Neural cell (in vitro differentiated cells): ENCODE measurements at regions not wholly inside any gene's neighbourhood (a gene's known extent, or its start where the extent isn't known, plus 50 kb on each side); places are given as distances from the start of the nearest gene placed in this dataset.

Source experiments
- H2AFZ ChIP-seq: fragments of 200-600, 300-800 bp; sonication (generic), shearing (Covaris generic); 2 replicates; pipeline ENCODE4 v1.6.0; 2014; ENCODE audit warnings: low read depth, mild to moderate bottlenecking, antibody characterized with exemption, low read length, moderate library complexity
- H3F3A ChIP-seq: fragments of 200-600 bp; shearing (Covaris generic); 2 replicates; pipeline ENCODE4 v1.6.1; 2016; ENCODE audit warnings: mild to moderate bottlenecking, moderate library complexity, mixed read lengths, antibody characterized with exemption, low read length; ENCODE audit not compliant: insufficient read depth, poor library complexity, severe bottlenecking
- H3K27ac ChIP-seq: fragments of 200-600, 300-800 bp; sonication (generic), shearing (Covaris generic); 2 replicates; pipeline ENCODE4 v1.5.1; 2014; ENCODE audit warnings: mild to moderate bottlenecking, low read length, moderate library complexity
- H3K27me3 ChIP-seq: fragments of 300-800, 200-600 bp; sonication (generic), shearing (Covaris generic); 2 replicates; pipeline ENCODE4 v1.6.0; 2014; ENCODE audit warnings: mild to moderate bottlenecking, low read depth, low read length, moderate library complexity; ENCODE audit not compliant: insufficient read depth
- H3K36me3 ChIP-seq: fragments of 300-800, 200-600 bp; sonication (generic), shearing (Covaris generic); 2 replicates; pipeline ENCODE4 v1.5.1; 2014; ENCODE audit warnings: mild to moderate bottlenecking, antibody characterized with exemption, low read length, moderate library complexity; ENCODE audit not compliant: insufficient read depth
- H3K4me2 ChIP-seq: fragments of 300-800, 200-600 bp; sonication (generic), shearing (Covaris generic); 2 replicates; pipeline ENCODE4 v1.6.0; 2014; ENCODE audit warnings: mild to moderate bottlenecking, low read length
- H3K4me3 ChIP-seq: fragments of 300-800, 200-600 bp; sonication (generic), shearing (Covaris generic); 2 replicates; pipeline ENCODE4 v1.5.1; 2014; ENCODE audit warnings: mild to moderate bottlenecking, low read length, moderate library complexity
- H3K79me2 ChIP-seq: fragments of 200-600 bp; shearing (Covaris generic); replicated peaks from 2 replicates; pipeline ENCODE4 v1.6.0; 2014; ENCODE audit warnings: mild to moderate bottlenecking, low read length, moderate library complexity; ENCODE audit not compliant: insufficient read depth
- H3K9ac ChIP-seq: fragments of 300-800, 200-600 bp; sonication (generic), shearing (Covaris generic); 2 replicates; pipeline ENCODE4 v1.6.1; 2016; ENCODE audit warnings: mild to moderate bottlenecking, low read length, mixed read lengths
- H3K9me2 ChIP-seq: fragments of 200-600 bp; shearing (Covaris generic); 2 replicates; pipeline ENCODE4 v1.6.1; 2016; ENCODE audit warnings: mild to moderate bottlenecking, low read length, mixed read lengths; ENCODE audit not compliant: insufficient read depth
- H3K9me3 ChIP-seq: fragments of 200-600, 300-800 bp; sonication (generic), shearing (Covaris generic); 2 replicates; pipeline ENCODE4 v1.6.1; 2016; ENCODE audit warnings: mild to moderate bottlenecking, mixed run types, low read length, moderate library complexity, mixed read lengths
- H4K20me1 ChIP-seq: fragments of 200-600 bp; shearing (Covaris generic); 2 replicates; pipeline ENCODE4 v1.6.1; 2016; ENCODE audit warnings: mild to moderate bottlenecking, mixed run types; ENCODE audit not compliant: insufficient read depth
- EP300 ChIP-seq: fragments of 450-650 bp; conservative IDR thresholded peaks from 2 replicates; pipeline ENCODE4 v1.6.1; 2014; ENCODE audit warnings: antibody characterized with exemption, mild to moderate bottlenecking, moderate library complexity; ENCODE audit not compliant: poor library complexity, severe bottlenecking
- EZH2 ChIP-seq: fragments of 200-600, 300-800 bp; shearing (Covaris generic), sonication (generic); IDR thresholded peaks from 2 replicates; pipeline ENCODE4 v1.6.1; 2014; ENCODE audit warnings: antibody characterized with exemption, low read length, borderline replicate concordance, mild to moderate bottlenecking; ENCODE audit not compliant: insufficient read depth, poor library complexity, severe bottlenecking
- MXI1 ChIP-seq: fragments of 450-650 bp; conservative IDR thresholded peaks from 2 replicates; pipeline ENCODE4 v1.6.1; 2014; ENCODE audit warnings: antibody characterized with exemption, mild to moderate bottlenecking; ENCODE audit not compliant: poor library complexity, severe bottlenecking
- POLR2AphosphoS5 ChIP-seq: IDR thresholded peaks from 2 replicates; pipeline ENCODE4 v1.6.1; 2012
- RAD21 ChIP-seq: fragments of 450-650 bp; conservative IDR thresholded peaks from 2 replicates; pipeline ENCODE4 v1.6.1; 2014; ENCODE audit warnings: antibody characterized with exemption, mild to moderate bottlenecking, moderate library complexity
- REST ChIP-seq: IDR thresholded peaks from 2 replicates; pipeline ENCODE4 v1.6.1; 2012; ENCODE audit warnings: borderline replicate concordance
- SMC3 ChIP-seq: fragments of 450-650 bp; conservative IDR thresholded peaks from 2 replicates; pipeline ENCODE4 v1.6.1; 2014; ENCODE audit warnings: antibody characterized with exemption, mild to moderate bottlenecking, moderate library complexity; ENCODE audit not compliant: poor library complexity
- TAF1 ChIP-seq: IDR thresholded peaks from 2 replicates; pipeline ENCODE4 v1.6.1; 2012; ENCODE audit warnings: low read depth
- TF ChIP-seq, protein P1 (sequence below): fragments of 450-650 bp; IDR thresholded peaks from 2 replicates; pipeline ENCODE4 v1.5.1; 2014; ENCODE audit warnings: antibody characterized with exemption, mild to moderate bottlenecking, moderate library complexity; ENCODE audit not compliant: poor library complexity, severe bottlenecking

- TF ChIP-seq EP300 (no peak), POLR2AphosphoS5 (no peak)
- no peak overlapping the region for H3K4me2 ChIP-seq
These were observed 146.3 kb upstream of the PKN2 start for GRCh38 chr1:88537787-88538186.

GRCh38 chr1:88538222-88538899 is 145.7 kb upstream of the PKN2 start:
- H3K9me3 ChIP-seq: no peaks in the 10 kb centered on the region
- no peaks in the 10 kb centered on the region for H3K27me3 ChIP-seq
- no peak overlapping the region for H3K27ac ChIP-seq
- no peak overlapping the region for H3K4me3 ChIP-seq
- no peaks in the 10 kb centered on the region for H3F3A ChIP-seq
- H3K9ac ChIP-seq: no peak overlapping the region
- TF ChIP-seq SMC3: no peak
- no peak for TF ChIP-seq REST
- TF ChIP-seq POLR2AphosphoS5: no peak
- TF ChIP-seq, protein P1, sequence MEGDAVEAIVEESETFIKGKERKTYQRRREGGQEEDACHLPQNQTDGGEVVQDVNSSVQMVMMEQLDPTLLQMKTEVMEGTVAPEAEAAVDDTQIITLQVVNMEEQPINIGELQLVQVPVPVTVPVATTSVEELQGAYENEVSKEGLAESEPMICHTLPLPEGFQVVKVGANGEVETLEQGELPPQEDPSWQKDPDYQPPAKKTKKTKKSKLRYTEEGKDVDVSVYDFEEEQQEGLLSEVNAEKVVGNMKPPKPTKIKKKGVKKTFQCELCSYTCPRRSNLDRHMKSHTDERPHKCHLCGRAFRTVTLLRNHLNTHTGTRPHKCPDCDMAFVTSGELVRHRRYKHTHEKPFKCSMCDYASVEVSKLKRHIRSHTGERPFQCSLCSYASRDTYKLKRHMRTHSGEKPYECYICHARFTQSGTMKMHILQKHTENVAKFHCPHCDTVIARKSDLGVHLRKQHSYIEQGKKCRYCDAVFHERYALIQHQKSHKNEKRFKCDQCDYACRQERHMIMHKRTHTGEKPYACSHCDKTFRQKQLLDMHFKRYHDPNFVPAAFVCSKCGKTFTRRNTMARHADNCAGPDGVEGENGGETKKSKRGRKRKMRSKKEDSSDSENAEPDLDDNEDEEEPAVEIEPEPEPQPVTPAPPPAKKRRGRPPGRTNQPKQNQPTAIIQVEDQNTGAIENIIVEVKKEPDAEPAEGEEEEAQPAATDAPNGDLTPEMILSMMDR: no peak
- no peak for TF ChIP-seq TAF1
- TF ChIP-seq EP300: no peak
- TF ChIP-seq RAD21: no peak
- H3K36me3 ChIP-seq: no peaks in the 10 kb centered on the region
- H3K9me2 ChIP-seq: no peaks in the 10 kb centered on the region
- H3K79me2 ChIP-seq: no peaks in the 10 kb centered on the region
- H3K4me2 ChIP-seq: no peak overlapping the region
- H4K20me1 ChIP-seq: no peaks in the 10 kb centered on the region
- no peak overlapping the region for H2AFZ ChIP-seq

More at GRCh38 chr1:88537787-88538186, 146.3 kb upstream of the PKN2 start:
- H3K27me3 ChIP-seq: no peaks in the 10 kb centered on the region
- no peaks in the 10 kb centered on the region for H4K20me1 ChIP-seq
- no peak overlapping the region for H3K4me3 ChIP-seq
- H3K9me3 ChIP-seq: no peaks in the 10 kb centered on the region
- H3K36me3 ChIP-seq: no peaks in the 10 kb centered on the region
- H3K27ac ChIP-seq: no peak overlapping the region
- H3K9me2 ChIP-seq: no peaks in the 10 kb centered on the region
- H3K79me2 ChIP-seq: no peaks in the 10 kb centered on the region
- no peak overlapping the region for H2AFZ ChIP-seq
- no peak overlapping the region for H3K9ac ChIP-seq
- no peaks in the 10 kb centered on the region for H3F3A ChIP-seq

- Histone ChIP-seq H3K27me3 (no peaks in the 10 kb centered on the region), H3K9me2 (no peaks in the 10 kb centered on the region), H3K4me3 (no peak overlapping the region), H3K79me2 (no peaks in the 10 kb centered on the region), H2AFZ (no peak overlapping the region), H3F3A (no peaks in the 10 kb centered on the region), H4K20me1 (no peaks in the 10 kb centered on the region), H3K27ac (no peak overlapping the region), H3K9ac (no peak overlapping the region), H3K36me3 (no peaks in the 10 kb centered on the region), H3K9me3 (no peaks in the 10 kb centered on the region), H3K4me2 (no peak overlapping the region)
- TF ChIP-seq MXI1: no peak
- TF ChIP-seq, protein P1: no peak
- no peak for TF ChIP-seq REST
- TF ChIP-seq EP300: no peak
- no peak for TF ChIP-seq EZH2
- no peak for TF ChIP-seq POLR2AphosphoS5
- TF ChIP-seq TAF1: no peak
- TF ChIP-seq SMC3: no peak
- no peak for TF ChIP-seq RAD21
These were observed 143.8 kb upstream of the PKN2 start for GRCh38 chr1:88540255-88540654.
